Transverse colon (tissue), 4 donors: ENCODE measurements at regions not wholly inside any gene's neighbourhood (a gene's known extent, or its start where the extent isn't known, plus 50 kb on each side); places are given as distances from the start of the nearest gene placed in this dataset.

Experiments used
- CTCF ChIP-seq, 5 experiments: fragments of 200-600 bp in 3 of 5; fragments of 450-650 bp in 2 of 5; sonication (generic) in 3 of 5; IDR thresholded peaks; 1 replicate in 2 of 5; 2 replicates in 3 of 5; pipeline ENCODE4 v1.5.1; 2016 to 2017; ENCODE audit warnings: antibody characterized with exemption in 5 of 5, inconsistent platforms in 3 of 5, mild to moderate bottlenecking in 2 of 5, moderate library complexity in 1 of 5
- POLR2AphosphoS5 ChIP-seq, 3 donors: sonication (generic); formaldehyde crosslinking; IDR thresholded peaks; one replicate each; pipeline ENCODE4 v1.6.1; 2016; ENCODE audit warnings: antibody characterized with exemption in 3 of 3

DNA sequence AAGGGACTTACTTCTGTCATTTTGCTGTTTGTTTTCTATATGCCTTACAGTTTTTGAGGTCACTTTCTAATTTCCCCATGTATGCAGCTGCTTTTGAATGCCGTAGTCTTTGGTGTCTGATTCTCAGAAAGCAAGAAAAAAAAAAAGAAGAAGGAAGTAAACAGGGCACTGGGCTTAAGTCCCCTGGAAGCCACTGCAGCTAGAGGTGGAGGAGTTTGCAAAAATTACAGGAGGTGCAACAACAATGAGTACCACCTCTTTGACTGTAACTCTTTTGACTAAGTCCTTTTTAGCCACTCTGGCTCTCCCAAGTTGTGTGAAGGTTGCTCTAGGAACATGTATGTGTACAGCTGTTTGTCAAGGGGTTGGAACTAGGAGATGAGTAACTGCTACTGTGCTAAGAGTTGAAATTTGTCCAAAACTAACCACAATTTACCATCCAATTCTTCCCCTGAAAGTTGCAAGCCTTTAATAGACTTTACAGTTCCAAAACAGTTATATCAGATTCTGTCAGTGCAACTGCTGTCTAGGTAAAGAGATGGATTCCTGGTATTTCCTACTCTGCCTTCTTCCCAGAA, 588.0 kb upstream of the LRRN3 start:
- no peak for TF ChIP-seq CTCF (IDR thresholded peaks at IDR 0.05)
- TF ChIP-seq POLR2AphosphoS5 (IDR thresholded peaks at IDR 0.05) = no peak
